Fibroblast of lung (primary cell): ENCODE measurements at regions not wholly inside any gene's neighbourhood (a gene's known extent, or its start where the extent isn't known, plus 50 kb on each side); places are given as distances from the start of the nearest gene placed in this dataset.
"Not testable (repeated sequence)": the region's sequence is repeated elsewhere in the genome, so short reads cannot be mapped to it uniquely, and the experiment has no call there.

Experiments
- DNase-seq, 2 donors: peaks; one replicate each; pipeline versions ENCODE4 v3.0.0 to v3.0.0-alpha.2; 2010; ENCODE audit warnings: low read depth in 2 of 2
- H2AFZ ChIP-seq: 2 replicates; pipeline ENCODE4 v1.5.1; 2012; ENCODE audit warnings: low read length, control low read depth, inconsistent platforms
- H3K27ac ChIP-seq: 2 replicates; pipeline ENCODE4 v1.5.1; 2011; ENCODE audit warnings: low read length, control low read depth; ENCODE audit not compliant: insufficient read depth
- H3K27me3 ChIP-seq: 2 replicates; pipeline ENCODE4 v1.5.1; 2011; ENCODE audit warnings: mild to moderate bottlenecking, low read length; ENCODE audit not compliant: control insufficient read depth, insufficient read depth
- H3K36me3 ChIP-seq: 2 replicates; pipeline ENCODE4 v1.5.1; 2011; ENCODE audit warnings: low read length; ENCODE audit not compliant: control insufficient read depth, insufficient read depth
- H3K4me1 ChIP-seq: 2 replicates; pipeline ENCODE4 v1.5.1; 2011; ENCODE audit warnings: low read length; ENCODE audit not compliant: control insufficient read depth, insufficient read depth; ENCODE audit errors: extremely low read depth
- H3K4me2 ChIP-seq: 2 replicates; pipeline ENCODE4 v1.5.1; 2011; ENCODE audit warnings: low read length, control low read depth; ENCODE audit not compliant: insufficient read depth; ENCODE audit errors: extremely low read depth
- H3K4me3 ChIP-seq, 4 experiments: fragments of 200-600 bp in 1 of 4; sonication (generic) in 1 of 4; replicated peaks in 1 of 4; 2 replicates each; pipeline ENCODE4 v1.5.1; 2011 to 2016; ENCODE audit warnings: low read length in 4 of 4, low read depth in 3 of 4, mild to moderate bottlenecking in 3 of 4, control low read depth in 2 of 4, inconsistent platforms in 1 of 4, mixed read lengths in 1 of 4; ENCODE audit not compliant: insufficient read depth in 1 of 4; ENCODE audit errors: control extremely low read depth in 1 of 4
- H3K79me2 ChIP-seq: 2 replicates; pipeline ENCODE4 v1.5.1; 2012; ENCODE audit warnings: mild to moderate bottlenecking, low read length, inconsistent platforms; ENCODE audit not compliant: control insufficient read depth, insufficient read depth
- H3K9ac ChIP-seq: 2 replicates; pipeline ENCODE4 v1.5.1; 2011; ENCODE audit warnings: mild to moderate bottlenecking, low read length, control low read depth; ENCODE audit not compliant: insufficient read depth
- H3K9me3 ChIP-seq: 2 replicates; pipeline ENCODE4 v1.5.1; 2012; ENCODE audit warnings: low read depth, low read length; ENCODE audit not compliant: control insufficient read depth, insufficient read depth
- H4K20me1 ChIP-seq: 2 replicates; pipeline ENCODE4 v1.5.1; 2011; ENCODE audit warnings: low read length; ENCODE audit not compliant: control insufficient read depth, insufficient read depth; ENCODE audit errors: extremely low read depth
- CTCF ChIP-seq, 2 donors: IDR thresholded peaks in 1 of 2; conservative IDR thresholded peaks in 1 of 2; 1 replicate in 1 of 2; 2 replicates in 1 of 2; pipeline ENCODE4 v1.5.1; 2011 to 2012; ENCODE audit warnings: low read length in 2 of 2, control low read depth in 1 of 2, inconsistent platforms in 1 of 2, low read depth in 1 of 2, mild to moderate bottlenecking in 1 of 2
- EZH2 ChIP-seq: IDR thresholded peaks from 2 replicates; pipeline ENCODE4 v1.5.1; 2012; ENCODE audit warnings: low read length, control low read depth, mild to moderate bottlenecking; ENCODE audit errors: missing control alignments

- Histone ChIP-seq H3K4me2 (no peak overlapping the region), H3K9me3 (no peaks in the 10 kb centered on the region), H3K36me3 (no peaks in the 10 kb centered on the region), H3K4me1 (peaks cover 4% of the 10 kb centered on the region), H3K9ac (no peak overlapping the region), H3K27me3 (no peaks in the 10 kb centered on the region), H3K27ac (no peak overlapping the region), H4K20me1 (no peaks in the 10 kb centered on the region), H2AFZ (no peak overlapping the region), H3K4me3 (no peak overlapping the region), H3K79me2 (no peaks in the 10 kb centered on the region)
- no peak for DNase-seq
- TF ChIP-seq EZH2, result no peak
- TF ChIP-seq CTCF (conservative IDR thresholded peaks at IDR 0.05 in 1 of 2, IDR thresholded peaks at IDR 0.05 in 1 of 2; ENCODE audit: low read depth in 1 of 2, low read length in 2 of 2), result no peak
Observed at GRCh38 chr20:53806683-53807401, 213.2 kb upstream of the ZNF217 start.

- Histone ChIP-seq H4K20me1 (no peaks in the 10 kb centered on the region), H2AFZ (no peak overlapping the region), H3K9me3 (no peaks in the 10 kb centered on the region), H3K36me3 (no peaks in the 10 kb centered on the region), H3K4me2 (no peak overlapping the region), H3K9ac (no peak overlapping the region), H3K4me1 (peaks cover 4% of the 10 kb centered on the region), H3K27me3 (no peaks in the 10 kb centered on the region), H3K79me2 (no peaks in the 10 kb centered on the region), H3K4me3 (no peak overlapping the region), H3K27ac (peak overlapping the region; percentile 6)
- no peak for TF ChIP-seq CTCF (conservative IDR thresholded peaks at IDR 0.05 in 1 of 2, IDR thresholded peaks at IDR 0.05 in 1 of 2; ENCODE audit: low read depth in 1 of 2, low read length in 2 of 2)
- no peak for TF ChIP-seq EZH2
- peak; percentile 45 to 79 for DNase-seq
Observed at GRCh38 chr20:53805895-53806384, 212.3 kb upstream of the ZNF217 start.

- no peaks in the 10 kb centered on the region for H3K79me2 ChIP-seq
- no peak for TF ChIP-seq CTCF (conservative IDR thresholded peaks at IDR 0.05 in 1 of 2, IDR thresholded peaks at IDR 0.05 in 1 of 2; ENCODE audit: low read depth in 1 of 2, low read length in 2 of 2)
- TF ChIP-seq EZH2, result no peak
- H3K27me3 ChIP-seq, result no peaks in the 10 kb centered on the region
- no peaks in the 10 kb centered on the region for H3K9me3 ChIP-seq
- peaks cover 4% of the 10 kb centered on the region for H3K4me1 ChIP-seq
- H3K27ac ChIP-seq, result peak overlapping the region; percentile 6
- no peak overlapping the region for H3K4me2 ChIP-seq
- no peak overlapping the region for H3K9ac ChIP-seq
- no peak overlapping the region for H3K4me3 ChIP-seq
- H4K20me1 ChIP-seq, result no peaks in the 10 kb centered on the region
- no peak overlapping the region for H2AFZ ChIP-seq
- no peak for DNase-seq
- H3K36me3 ChIP-seq, result no peaks in the 10 kb centered on the region
Observed at GRCh38 chr20:53804920-53805894, 211.6 kb upstream of the ZNF217 start.

GRCh38 chr20:53804308-53804707 is 210.7 kb upstream of the ZNF217 start:
- not testable (repeated sequence) for H3K4me1 ChIP-seq, H4K20me1 ChIP-seq, H3K27ac ChIP-seq, H3K4me2 ChIP-seq, H3K9ac ChIP-seq, H3K4me3 ChIP-seq, DNase-seq, H3K79me2 ChIP-seq, H3K27me3 ChIP-seq, H3K9me3 ChIP-seq, H3K36me3 ChIP-seq, H2AFZ ChIP-seq
